Adrenal gland (tissue), 5 donors: ENCODE measurements at regions not wholly inside any gene's neighbourhood (a gene's known extent, or its start where the extent isn't known, plus 50 kb on each side); places are given as distances from the start of the nearest gene placed in this dataset.

Experiments used
- CTCF ChIP-seq, 6 experiments: fragments of 450-650 bp in 4 of 6; fragments of 200-600 bp in 2 of 6; sonication (generic) in 1 of 6; IDR thresholded peaks; 1 replicate in 5 of 6; 2 replicates in 1 of 6; pipeline versions ENCODE4 v1.5.1 to v1.8.0; 2016 to 2021; ENCODE audit warnings: antibody characterized with exemption in 6 of 6, mild to moderate bottlenecking in 2 of 6, moderate library complexity in 1 of 6
- POLR2A ChIP-seq, 2 donors: fragments of 450-650 bp; IDR thresholded peaks; one replicate each; pipeline ENCODE4 v1.6.1; 2017; ENCODE audit warnings: antibody characterized with exemption in 2 of 2, mild to moderate bottlenecking in 2 of 2, moderate library complexity in 1 of 2
- donor health status: DM: no; HTN: no; CAD: no.

- TF ChIP-seq CTCF (IDR thresholded peaks at IDR 0.05) (no peak), POLR2A (IDR thresholded peaks at IDR 0.05) (no peak)
Measured at GRCh38 chr10:2207246-2207922, 470.1 kb upstream of the ADARB2 start.
